Heart right ventricle (tissue), 16 donors: ENCODE measurements at regions not wholly inside any gene's neighbourhood (a gene's known extent, or its start where the extent isn't known, plus 50 kb on each side); places are given as distances from the start of the nearest gene placed in this dataset.

Experiments used
- ATAC-seq, 8 donors: fragments of 200-7000 bp; cut with Tn5 transposase; one replicate each; pipeline ENCODE4 v1.9.1; 2020; ENCODE audit warnings: mild to moderate bottlenecking in 8 of 8, moderate library complexity in 8 of 8, moderate number of reproducible peaks in 1 of 8
- DNase-seq, 2 donors: peaks; one replicate each; pipeline ENCODE4 v3.0.0-alpha.2; 2020
- H3K27ac ChIP-seq, 10 donors: fragments of 200-600 bp; sonication (generic) in 2 of 10; one replicate each; pipeline versions ENCODE4 v1.5.0 to v1.8.0; 2020 to 2022; ENCODE audit warnings: mild to moderate bottlenecking in 3 of 10
- H3K27me3 ChIP-seq, 7 donors: fragments of 200-600 bp; one replicate each; pipeline ENCODE4 v1.8.0; 2021 to 2022; ENCODE audit warnings: mild to moderate bottlenecking in 2 of 7
- H3K36me3 ChIP-seq, 9 donors: fragments of 200-600 bp; sonication (generic) in 1 of 9; one replicate each; pipeline versions ENCODE4 v1.5.0 to v1.8.0; 2020 to 2022; ENCODE audit warnings: mild to moderate bottlenecking in 2 of 9
- H3K4me1 ChIP-seq, 9 donors: fragments of 200-600 bp; sonication (generic) in 1 of 9; one replicate each; pipeline versions ENCODE4 v1.5.0 to v1.8.0; 2020 to 2022; ENCODE audit warnings: mild to moderate bottlenecking in 4 of 9
- H3K4me3 ChIP-seq, 10 donors: fragments of 200-600 bp; sonication (generic) in 2 of 10; one replicate each; pipeline versions ENCODE4 v1.5.0 to v1.8.0; 2020 to 2022; ENCODE audit warnings: mild to moderate bottlenecking in 7 of 10, moderate library complexity in 2 of 10
- H3K9me3 ChIP-seq, 11 donors: fragments of 200-600 bp in 10 of 11; sonication (generic) in 2 of 11; one replicate each; pipeline versions ENCODE4 v1.5.0 to v1.8.0; 2013 to 2022; ENCODE audit warnings: mild to moderate bottlenecking in 2 of 11, control low read depth in 1 of 11, moderate library complexity in 1 of 11
- CTCF ChIP-seq, 9 donors: fragments of 200-600 bp; sonication (generic) in 2 of 9; IDR thresholded peaks; one replicate each; pipeline versions ENCODE4 v1.5.0 to v1.8.0; 2021 to 2022; ENCODE audit warnings: antibody characterized with exemption in 9 of 9, mild to moderate bottlenecking in 5 of 9, moderate library complexity in 1 of 9
- WGBS, 2 donors: extraction: QIAGEN DNeasy Blood & Tissue Kit; methylation state at CpG; one replicate each; pipeline ENCODE4 v1.1.7; 2013; ENCODE audit warnings: inconsistent platforms in 1 of 2; 5-methylcytosine and 5-hydroxymethylcytosine counted together
- intact Hi-C, 10 donors: fragments of 100-400 bp; cut with DNase I; formaldehyde crosslinking; loops; one replicate each; pipeline versions ENCODE4 v1.11.1 to v1.14.2; 2022
- donor health status: Arrhythmogenic right ventricular cardiomyopathy.
- donor health status: ischemic (EF 13 %, LVEDD 7.1; RV severe dilation, severe dysfunction).
- donor health status: healthy with polysubstance abuse.
- donor health status: DM: no; HTN: yes; CAD: no.
- donor health status: DM: no; HTN: no; CAD: no.
- donor health status: ischemic (EF 25% LVEDD 6.9; RV normal size, moderate dysfunction).
- donor health status: ischemic (EF 25% LVEDD 5.7; RV mildly dilated, moderate dysfunction).
- donor health status: healthy.
- donor health status: DM: yes; HTN: yes; CAD: no.
- donor health status: Ischemic cardiomyopathy.
- donor health status: ischemic (EF 35%, LVEDD 5.7; RV mildly dilated, moderate dysfunction).
- donor health status: nonischemic (EF 11% LVEDD 7.7; RV severe dilation, severe dysfunction).
- donor health status: DM: yes; HTN: yes; CAD: no.
- donor health status: PGD.
- donor health status: ischemic (EF 29% LVEDD 5.4; RV normal size, mild dysfunction).
- donor health status: nonischemic (EF 23%, LVEDD 6.1; RV moderate dilation, normal function).

GRCh38 chr20:6966721-6967120 lies 199.2 kb downstream of the BMP2 start:
- intact Hi-C loops, result no loop called here
- Histone ChIP-seq H3K4me1 (no peaks in the 10 kb centered on the region), H3K9me3 (peaks cover 0 to 4% (median 0%) of the 10 kb centered on the region in 11 donors), H3K36me3 (no peaks in the 10 kb centered on the region), H3K4me3 (no peak overlapping the region), H3K27ac (no peak overlapping the region), H3K27me3 (no peaks in the 10 kb centered on the region)
- WGBS, 2 donors, result 55 to 65% methylated on average over 1 of the region's 1 CpG
- DNase-seq (no peak), ATAC-seq (no peak)
- no peak for TF ChIP-seq CTCF (IDR thresholded peaks at IDR 0.05)

- Histone ChIP-seq H3K27me3 (no peaks in the 10 kb centered on the region), H3K27ac (no peak overlapping the region), H3K4me1 (no peaks in the 10 kb centered on the region), H3K36me3 (no peaks in the 10 kb centered on the region), H3K4me3 (no peak overlapping the region), H3K9me3 (peaks cover 0 to 20% (median 0%) of the 10 kb centered on the region in 11 donors)
- intact Hi-C loops, result no loop called here
- DNase-seq (no peak), ATAC-seq (no peak)
- 85 to 86% methylated on average over 1 of the region's 1 CpG for WGBS, 2 donors
- TF ChIP-seq CTCF (IDR thresholded peaks at IDR 0.05), result no peak
Observed at GRCh38 chr20:6974838-6975237, 207.4 kb downstream of the BMP2 start.

GRCh38 chr20:6975311-6975710 lies 207.8 kb downstream of the BMP2 start:
- Histone ChIP-seq H3K27ac (no peak overlapping the region), H3K4me1 (no peaks in the 10 kb centered on the region), H3K9me3 (peaks cover 0 to 20% (median 0%) of the 10 kb centered on the region in 11 donors), H3K27me3 (no peaks in the 10 kb centered on the region), H3K36me3 (no peaks in the 10 kb centered on the region), H3K4me3 (no peak overlapping the region)
- no peak for TF ChIP-seq CTCF (IDR thresholded peaks at IDR 0.05)
- intact Hi-C loops, result no loop called here
- DNase-seq, result no peak
- 77 to 80% methylated on average over 1 of the region's 1 CpG for WGBS, 2 donors
- ATAC-seq, result no peak

GRCh38 chr20:6976106-6976900 lies 208.8 kb downstream of the BMP2 start:
- no peak for ATAC-seq
- Histone ChIP-seq H3K36me3 (no peaks in the 10 kb centered on the region), H3K4me1 (no peaks in the 10 kb centered on the region), H3K27ac (no peak overlapping the region), H3K4me3 (no peak overlapping the region), H3K9me3 (peaks cover 0 to 20% (median 0%) of the 10 kb centered on the region in 11 donors), H3K27me3 (no peaks in the 10 kb centered on the region)
- TF ChIP-seq CTCF (IDR thresholded peaks at IDR 0.05), result no peak
- intact Hi-C loops, result no loop called here
- 53 to 85% methylated on average over 3 of the region's 3 CpGs for WGBS, 2 donors
- DNase-seq, result no peak
